ENCODE measurements at regions not wholly inside any gene's neighbourhood (a gene's known extent, or its start where the extent isn't known, plus 50 kb on each side); places are given as distances from the start of the nearest gene placed in this dataset.

DNA sequence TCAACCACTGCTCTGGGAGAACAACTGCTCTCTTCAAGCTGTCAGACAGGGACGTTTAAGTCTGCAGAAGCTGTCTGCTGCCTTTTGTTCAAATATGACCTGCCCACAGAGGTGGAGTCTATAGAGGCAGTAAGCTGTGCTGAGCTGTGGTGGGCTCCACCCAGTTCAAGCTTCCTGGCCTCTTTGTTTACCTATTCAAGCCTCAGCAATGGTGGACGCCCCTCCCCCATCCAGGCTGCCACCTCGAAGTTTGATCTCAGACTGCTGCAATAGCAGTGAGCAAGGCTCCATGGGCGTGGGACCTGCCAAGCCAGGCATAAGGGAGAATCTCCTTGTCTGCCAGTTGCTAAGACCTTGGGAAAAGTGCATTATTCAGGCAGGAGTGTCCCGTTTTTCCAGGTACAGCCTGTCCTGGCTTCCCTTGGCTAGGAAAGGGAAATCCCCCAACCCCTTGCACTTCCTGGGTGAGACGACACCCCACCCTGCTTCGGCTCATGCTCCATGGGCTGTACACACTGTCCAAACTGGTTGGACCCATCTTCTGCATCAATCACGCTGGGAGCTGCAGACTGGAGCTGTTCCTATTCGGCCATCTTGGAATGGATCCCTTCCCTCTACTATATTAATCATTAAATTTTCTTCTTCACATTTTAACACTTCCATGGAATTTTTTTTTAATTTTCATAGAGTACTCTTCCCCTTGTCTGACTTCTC is 167.0 kb upstream of the UBE2E2 start:
- no peaks in the 10 kb centered on the region for H3K79me2 ChIP-seq (ENCODE audit: insufficient read depth, low read length)
- H3K27me3 ChIP-seq (ENCODE audit: low read length) = no peaks in the 10 kb centered on the region
- H4K20me1 ChIP-seq (ENCODE audit: low read depth, low read length) = no peaks in the 10 kb centered on the region
- H3K9me2 ChIP-seq (replicated peaks; ENCODE audit: insufficient read depth, low read length) = no peaks in the 10 kb centered on the region
- H3K36me3 ChIP-seq (ENCODE audit: low read length) = no peaks in the 10 kb centered on the region
- no peak overlapping the region for H2AFZ ChIP-seq (ENCODE audit: low read depth, low read length, severe bottlenecking)
- H3K9me3 ChIP-seq (ENCODE audit: insufficient read depth, low read length) = no peaks in the 10 kb centered on the region
- H3F3A ChIP-seq (ENCODE audit: insufficient read depth) = no peaks in the 10 kb centered on the region
- H3K9ac ChIP-seq (ENCODE audit: low read length) = no peak overlapping the region
- TF ChIP-seq EZH2phosphoT487 (conservative IDR thresholded peaks at IDR 0.05; ENCODE audit: low read length) = no peak
- TF ChIP-seq, protein P1, sequence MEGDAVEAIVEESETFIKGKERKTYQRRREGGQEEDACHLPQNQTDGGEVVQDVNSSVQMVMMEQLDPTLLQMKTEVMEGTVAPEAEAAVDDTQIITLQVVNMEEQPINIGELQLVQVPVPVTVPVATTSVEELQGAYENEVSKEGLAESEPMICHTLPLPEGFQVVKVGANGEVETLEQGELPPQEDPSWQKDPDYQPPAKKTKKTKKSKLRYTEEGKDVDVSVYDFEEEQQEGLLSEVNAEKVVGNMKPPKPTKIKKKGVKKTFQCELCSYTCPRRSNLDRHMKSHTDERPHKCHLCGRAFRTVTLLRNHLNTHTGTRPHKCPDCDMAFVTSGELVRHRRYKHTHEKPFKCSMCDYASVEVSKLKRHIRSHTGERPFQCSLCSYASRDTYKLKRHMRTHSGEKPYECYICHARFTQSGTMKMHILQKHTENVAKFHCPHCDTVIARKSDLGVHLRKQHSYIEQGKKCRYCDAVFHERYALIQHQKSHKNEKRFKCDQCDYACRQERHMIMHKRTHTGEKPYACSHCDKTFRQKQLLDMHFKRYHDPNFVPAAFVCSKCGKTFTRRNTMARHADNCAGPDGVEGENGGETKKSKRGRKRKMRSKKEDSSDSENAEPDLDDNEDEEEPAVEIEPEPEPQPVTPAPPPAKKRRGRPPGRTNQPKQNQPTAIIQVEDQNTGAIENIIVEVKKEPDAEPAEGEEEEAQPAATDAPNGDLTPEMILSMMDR (IDR thresholded peaks at IDR 0.05; ENCODE audit: insufficient read depth, low read length, poor library complexity, severe bottlenecking) = no peak
- no peak overlapping the region for H3K27ac ChIP-seq (ENCODE audit: low read depth, low read length)
- no peak overlapping the region for H3K4me3 ChIP-seq (ENCODE audit: insufficient read depth, low read length, poor library complexity, severe bottlenecking)
- H3K4me2 ChIP-seq (ENCODE audit: low read depth, low read length, poor library complexity, severe bottlenecking) = no peak overlapping the region

DNA sequence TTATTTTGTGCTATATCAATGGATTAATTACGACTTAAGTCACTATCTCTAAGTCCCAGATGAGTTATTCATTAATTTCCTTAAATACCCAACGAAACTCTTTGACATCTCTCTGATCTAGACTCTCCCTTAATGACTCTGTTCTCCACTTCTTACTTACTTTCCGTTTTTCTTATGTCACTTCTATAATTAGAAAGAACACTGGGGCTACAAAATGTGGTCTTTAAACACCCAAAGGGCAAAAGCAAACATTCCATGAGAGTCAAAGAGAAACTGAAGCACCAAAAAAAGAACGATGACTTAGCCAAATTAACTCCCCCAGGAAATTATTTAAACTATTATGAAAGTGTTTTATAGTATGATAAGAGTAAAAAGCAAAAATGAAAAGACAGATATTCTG is 166.4 kb upstream of the UBE2E2 start:
- H3K9me2 ChIP-seq (replicated peaks; ENCODE audit: insufficient read depth, low read length) = no peaks in the 10 kb centered on the region
- H3K27me3 ChIP-seq (ENCODE audit: low read length) = no peaks in the 10 kb centered on the region
- H2AFZ ChIP-seq (ENCODE audit: low read depth, low read length, severe bottlenecking) = no peak overlapping the region
- TF ChIP-seq, protein P1 (IDR thresholded peaks at IDR 0.05; ENCODE audit: insufficient read depth, low read length, poor library complexity, severe bottlenecking) = no peak
- TF ChIP-seq EZH2phosphoT487 (conservative IDR thresholded peaks at IDR 0.05; ENCODE audit: low read length) = no peak
- H3K4me3 ChIP-seq (ENCODE audit: insufficient read depth, low read length, poor library complexity, severe bottlenecking) = no peak overlapping the region
- no peaks in the 10 kb centered on the region for H3K79me2 ChIP-seq (ENCODE audit: insufficient read depth, low read length)
- H4K20me1 ChIP-seq (ENCODE audit: low read depth, low read length) = no peaks in the 10 kb centered on the region
- H3K36me3 ChIP-seq (ENCODE audit: low read length) = no peaks in the 10 kb centered on the region
- H3K9me3 ChIP-seq (ENCODE audit: insufficient read depth, low read length) = no peaks in the 10 kb centered on the region
- no peak overlapping the region for H3K9ac ChIP-seq (ENCODE audit: low read length)
- H3K27ac ChIP-seq (ENCODE audit: low read depth, low read length) = no peak overlapping the region
- H3F3A ChIP-seq (ENCODE audit: insufficient read depth) = no peaks in the 10 kb centered on the region
- no peak overlapping the region for H3K4me2 ChIP-seq (ENCODE audit: low read depth, low read length, poor library complexity, severe bottlenecking)

DNA sequence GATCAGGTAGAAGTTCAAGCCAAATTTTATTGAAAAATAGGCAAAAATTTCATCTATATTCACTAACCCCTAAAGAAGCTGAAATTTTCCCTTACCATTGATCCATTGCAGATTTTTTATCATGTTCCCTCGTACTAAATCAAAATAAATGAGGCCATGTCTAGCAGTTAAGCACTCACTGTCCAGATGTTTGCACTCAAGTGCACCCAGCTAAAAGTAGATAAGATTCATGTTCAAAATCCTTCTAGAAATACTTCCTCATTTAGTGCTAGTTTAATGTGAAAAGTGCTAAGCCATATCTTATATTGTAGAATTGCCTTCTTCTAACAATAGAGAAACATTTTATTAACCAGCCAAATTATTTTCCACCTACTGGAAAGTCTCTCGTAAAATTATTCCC is 164.7 kb upstream of the UBE2E2 start:
- Histone ChIP-seq H3K79me2 (ENCODE audit: insufficient read depth, low read length) (no peaks in the 10 kb centered on the region), H2AFZ (ENCODE audit: low read depth, low read length, severe bottlenecking) (no peak overlapping the region), H3K4me3 (ENCODE audit: insufficient read depth, low read length, poor library complexity, severe bottlenecking) (no peak overlapping the region), H4K20me1 (ENCODE audit: low read depth, low read length) (no peaks in the 10 kb centered on the region), H3K36me3 (ENCODE audit: low read length) (no peaks in the 10 kb centered on the region), H3K27ac (ENCODE audit: low read depth, low read length) (no peak overlapping the region), H3K9me3 (ENCODE audit: insufficient read depth, low read length) (no peaks in the 10 kb centered on the region), H3K9me2 (replicated peaks; ENCODE audit: insufficient read depth, low read length) (no peaks in the 10 kb centered on the region), H3K27me3 (ENCODE audit: low read length) (no peaks in the 10 kb centered on the region), H3K4me2 (ENCODE audit: low read depth, low read length, poor library complexity, severe bottlenecking) (no peak overlapping the region), H3K9ac (ENCODE audit: low read length) (no peak overlapping the region), H3F3A (ENCODE audit: insufficient read depth) (no peaks in the 10 kb centered on the region)
- no peak for TF ChIP-seq EZH2phosphoT487 (conservative IDR thresholded peaks at IDR 0.05; ENCODE audit: low read length)
- TF ChIP-seq, protein P1 (IDR thresholded peaks at IDR 0.05; ENCODE audit: insufficient read depth, low read length, poor library complexity, severe bottlenecking) = no peak
